Endothelial cell of umbilical vein (primary cell): ENCODE measurements at regions not wholly inside any gene's neighbourhood (a gene's known extent, or its start where the extent isn't known, plus 50 kb on each side); places are given as distances from the start of the nearest gene placed in this dataset.

ENCODE experiments used
- BruUV-seq: library from RNA; stranded (reverse); fragments of 400-500 nt; replicated peaks from 2 replicates; lab custom pipeline; 2021; lab: Mats Ljungman, UMichigan
- CTCF ChIA-PET: fragments of 300-600, 350-600 bp; sonication (Branson Sonifier 250); formaldehyde crosslinking; loops from one replicate; lab custom pipeline; 2021; ENCODE audit warnings: antibody characterized with exemption, inconsistent platforms; lab: Charles Lee
- POLR2A ChIA-PET: fragments of 300-600, 350-600 bp; sonication (Branson Sonifier 250); formaldehyde crosslinking; loops from one replicate; lab custom pipeline; 2021; ENCODE audit warnings: antibody characterized with exemption, inconsistent platforms; lab: Charles Lee
- DNase-seq: peaks from one replicate; pipeline ENCODE4 v3.0.0-alpha.2; 2011; ENCODE audit warnings: low read depth, low spot score
- FAIRE-seq: peaks from 2 replicates; lab custom pipeline; 2011; peaks lifted over from hg19 to GRCh38; lab: Jason Lieb, UNC
- H2AFZ ChIP-seq: 2 replicates; pipeline ENCODE4 v1.6.0; 2012; ENCODE audit warnings: low read depth, low read length, control low read depth, inconsistent platforms
- H3K27ac ChIP-seq: 2 replicates; pipeline ENCODE4 v1.5.1; 2011; ENCODE audit warnings: low read depth, mild to moderate bottlenecking, control low read depth, low read length, moderate library complexity; ENCODE audit not compliant: insufficient read depth
- H3K27me3 ChIP-seq, 2 experiments: 2 replicates each; pipeline versions ENCODE4 v1.6.0 to v1.6.1; 2011; ENCODE audit warnings: low read length in 2 of 2, mixed read lengths in 1 of 2; ENCODE audit not compliant: control insufficient read depth in 2 of 2, insufficient read depth in 2 of 2
- H3K36me3 ChIP-seq, 2 experiments: 2 replicates in 1 of 2; 3 replicates in 1 of 2; pipeline ENCODE4 v1.5.1; 2011; ENCODE audit warnings: low read length in 2 of 2, mild to moderate bottlenecking in 1 of 2, moderate library complexity in 1 of 2; ENCODE audit not compliant: control insufficient read depth in 2 of 2, insufficient read depth in 2 of 2; ENCODE audit errors: extremely low read depth in 1 of 2
- H3K4me1 ChIP-seq: 3 replicates; pipeline ENCODE4 v1.5.1; 2011; ENCODE audit warnings: mild to moderate bottlenecking, low read length; ENCODE audit not compliant: control insufficient read depth, insufficient read depth; ENCODE audit errors: extremely low read depth
- H3K4me2 ChIP-seq: 2 replicates; pipeline ENCODE4 v1.6.1; 2011; ENCODE audit warnings: low read length, control low read depth, mixed read lengths; ENCODE audit not compliant: insufficient read depth
- H3K4me3 ChIP-seq, 3 experiments: fragments of 200-600 bp in 1 of 3; sonication (generic), shearing (Covaris generic) in 1 of 3; replicated peaks in 1 of 3; 2 replicates each; pipeline ENCODE4 v1.5.1; 2011 to 2016; ENCODE audit warnings: control low read depth in 3 of 3, low read length in 3 of 3, mild to moderate bottlenecking in 2 of 3, inconsistent platforms in 1 of 3, low read depth in 1 of 3, moderate library complexity in 1 of 3; ENCODE audit not compliant: insufficient read depth in 1 of 3
- H3K79me2 ChIP-seq: 2 replicates; pipeline ENCODE4 v1.6.0; 2012; ENCODE audit warnings: low read length, inconsistent platforms; ENCODE audit not compliant: control insufficient read depth, insufficient read depth
- H3K9ac ChIP-seq: replicated peaks from 2 replicates; pipeline ENCODE3; 2011; ENCODE audit warnings: low read length, control low read depth; ENCODE audit not compliant: insufficient read depth; ENCODE audit errors: extremely low read depth
- H3K9me1 ChIP-seq: replicated peaks from 3 replicates; pipeline ENCODE4 v1.6.0; 2011; ENCODE audit warnings: mild to moderate bottlenecking, low read length; ENCODE audit not compliant: control insufficient read depth, insufficient read depth; ENCODE audit errors: extremely low read depth
- H3K9me3 ChIP-seq: replicated peaks from 2 replicates; pipeline ENCODE4 v1.5.1; 2012; ENCODE audit warnings: low read length, inconsistent platforms; ENCODE audit not compliant: control insufficient read depth, insufficient read depth
- H4K20me1 ChIP-seq: replicated peaks from 2 replicates; pipeline ENCODE3; 2011; ENCODE audit warnings: mild to moderate bottlenecking, low read length; ENCODE audit not compliant: control insufficient read depth, insufficient read depth; ENCODE audit errors: extremely low read depth
- EZH2 ChIP-seq: IDR thresholded peaks from 2 replicates; pipeline ENCODE4 v1.6.1; 2012; ENCODE audit warnings: borderline replicate concordance, low read depth, mild to moderate bottlenecking, moderate library complexity, low read length, inconsistent platforms; ENCODE audit not compliant: severe bottlenecking
- FOS ChIP-seq: IDR thresholded peaks from 2 replicates; pipeline ENCODE4 v1.6.1; 2011; ENCODE audit warnings: mild to moderate bottlenecking, low read length, moderate library complexity, borderline replicate concordance; ENCODE audit not compliant: insufficient read depth
- GATA2 ChIP-seq: IDR thresholded peaks from 2 replicates; pipeline ENCODE4 v1.7.0; 2011; ENCODE audit warnings: low read depth, mild to moderate bottlenecking, moderate library complexity, mixed read lengths, low read length; ENCODE audit not compliant: insufficient read length, insufficient read depth
- JUN ChIP-seq: IDR thresholded peaks from 2 replicates; pipeline ENCODE4 v1.6.1; 2011; ENCODE audit warnings: borderline replicate concordance, low read depth; ENCODE audit not compliant: insufficient read length, insufficient read depth
- MYC ChIP-seq: IDR thresholded peaks from one replicate; pipeline ENCODE4 v1.6.1; 2011; ENCODE audit warnings: mild to moderate bottlenecking, low read depth, low read length
- POLR2A ChIP-seq: IDR thresholded peaks from 2 replicates; pipeline ENCODE4 v1.6.1; 2012; ENCODE audit warnings: low read depth, mild to moderate bottlenecking, control low read depth, low read length
- POLR2AphosphoS5 ChIP-seq: IDR thresholded peaks from 2 replicates; pipeline ENCODE4 v1.6.1; 2012; ENCODE audit warnings: low read depth, mild to moderate bottlenecking, control low read depth, low read length, moderate library complexity; ENCODE audit not compliant: insufficient read depth
- dilution Hi-C: fragments of 300-500 bp; cut with MboI; formaldehyde crosslinking; loops from one replicate; pipeline ENCODE4 v1.15.0; 2019; ENCODE audit warnings: low sequenced_read_pairs; ENCODE audit not compliant: extremely low pct_ligation_motif_present
- intact Hi-C: fragments of 100-400 bp; cut with micrococcal nuclease; formaldehyde crosslinking; loops from one replicate; pipeline ENCODE4 v1.10.0; 2022
- TF ChIP-seq, protein P1 (sequence below): IDR thresholded peaks from 2 replicates; pipeline ENCODE4 v1.6.1; 2011; ENCODE audit not compliant: insufficient read depth, insufficient read length
- TF ChIP-seq, protein P2 (sequence below), 2 donors: IDR thresholded peaks; 1 replicate in 1 of 2; 2 replicates in 1 of 2; pipeline ENCODE4 v1.5.1; 2011; ENCODE audit warnings: low read length in 2 of 2, mild to moderate bottlenecking in 2 of 2, moderate library complexity in 2 of 2, control low read depth in 1 of 2, inconsistent platforms in 1 of 2, low read depth in 1 of 2; ENCODE audit not compliant: insufficient read depth in 1 of 2; ENCODE audit errors: extremely low read depth in 1 of 2

- Histone ChIP-seq H3K9me3 (no peaks in the 10 kb centered on the region), H3K27ac (no peak overlapping the region), H3K36me3 (no peaks in the 10 kb centered on the region), H2AFZ (no peak overlapping the region), H3K4me1 (peaks cover 18% of the 10 kb centered on the region), H3K9me1 (no peaks in the 10 kb centered on the region), H3K27me3 (no peaks in the 10 kb centered on the region), H3K4me3 (no peak overlapping the region), H3K4me2 (no peak overlapping the region), H4K20me1 (no peaks in the 10 kb centered on the region), H3K79me2 (no peaks in the 10 kb centered on the region), H3K9ac (no peak overlapping the region)
- intact Hi-C loops (loop anchor here (2.0 kb wide), 1 partner anchor 135 kb away; no protein-coding TSS in a partner anchor), dilution Hi-C loops (no loop called here)
- POLR2A ChIA-PET = no interaction called here
- FAIRE-seq = peak; percentile 37
- no peak for DNase-seq
- no TSS peak for BruUV-seq
- CTCF ChIA-PET = no interaction called here
- no peak for TF ChIP-seq POLR2AphosphoS5
- TF ChIP-seq EZH2 = no peak
- TF ChIP-seq GATA2 = no peak
- TF ChIP-seq, protein P1, sequence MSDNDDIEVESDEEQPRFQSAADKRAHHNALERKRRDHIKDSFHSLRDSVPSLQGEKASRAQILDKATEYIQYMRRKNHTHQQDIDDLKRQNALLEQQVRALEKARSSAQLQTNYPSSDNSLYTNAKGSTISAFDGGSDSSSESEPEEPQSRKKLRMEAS = no peak
- no peak for TF ChIP-seq JUN
- TF ChIP-seq MYC = no peak
- TF ChIP-seq, protein P2, sequence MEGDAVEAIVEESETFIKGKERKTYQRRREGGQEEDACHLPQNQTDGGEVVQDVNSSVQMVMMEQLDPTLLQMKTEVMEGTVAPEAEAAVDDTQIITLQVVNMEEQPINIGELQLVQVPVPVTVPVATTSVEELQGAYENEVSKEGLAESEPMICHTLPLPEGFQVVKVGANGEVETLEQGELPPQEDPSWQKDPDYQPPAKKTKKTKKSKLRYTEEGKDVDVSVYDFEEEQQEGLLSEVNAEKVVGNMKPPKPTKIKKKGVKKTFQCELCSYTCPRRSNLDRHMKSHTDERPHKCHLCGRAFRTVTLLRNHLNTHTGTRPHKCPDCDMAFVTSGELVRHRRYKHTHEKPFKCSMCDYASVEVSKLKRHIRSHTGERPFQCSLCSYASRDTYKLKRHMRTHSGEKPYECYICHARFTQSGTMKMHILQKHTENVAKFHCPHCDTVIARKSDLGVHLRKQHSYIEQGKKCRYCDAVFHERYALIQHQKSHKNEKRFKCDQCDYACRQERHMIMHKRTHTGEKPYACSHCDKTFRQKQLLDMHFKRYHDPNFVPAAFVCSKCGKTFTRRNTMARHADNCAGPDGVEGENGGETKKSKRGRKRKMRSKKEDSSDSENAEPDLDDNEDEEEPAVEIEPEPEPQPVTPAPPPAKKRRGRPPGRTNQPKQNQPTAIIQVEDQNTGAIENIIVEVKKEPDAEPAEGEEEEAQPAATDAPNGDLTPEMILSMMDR (IDR thresholded peaks at IDR 0.05; ENCODE audit: extremely low read depth in 1 of 2, insufficient read depth in 1 of 2, low read depth in 1 of 2, low read length in 2 of 2) = no peak
- no peak for TF ChIP-seq POLR2A
- TF ChIP-seq FOS = no peak
These were observed 54.8 kb upstream of the FUT8 start for GRCh38 chr14:65357689-65358088.
